ENCODE measurements at regions not wholly inside any gene's neighbourhood (a gene's known extent, or its start where the extent isn't known, plus 50 kb on each side); places are given as distances from the start of the nearest gene placed in this dataset.
"Not testable (repeated sequence)": the region's sequence is repeated elsewhere in the genome, so short reads cannot be mapped to it uniquely, and the experiment has no call there.

DNA sequence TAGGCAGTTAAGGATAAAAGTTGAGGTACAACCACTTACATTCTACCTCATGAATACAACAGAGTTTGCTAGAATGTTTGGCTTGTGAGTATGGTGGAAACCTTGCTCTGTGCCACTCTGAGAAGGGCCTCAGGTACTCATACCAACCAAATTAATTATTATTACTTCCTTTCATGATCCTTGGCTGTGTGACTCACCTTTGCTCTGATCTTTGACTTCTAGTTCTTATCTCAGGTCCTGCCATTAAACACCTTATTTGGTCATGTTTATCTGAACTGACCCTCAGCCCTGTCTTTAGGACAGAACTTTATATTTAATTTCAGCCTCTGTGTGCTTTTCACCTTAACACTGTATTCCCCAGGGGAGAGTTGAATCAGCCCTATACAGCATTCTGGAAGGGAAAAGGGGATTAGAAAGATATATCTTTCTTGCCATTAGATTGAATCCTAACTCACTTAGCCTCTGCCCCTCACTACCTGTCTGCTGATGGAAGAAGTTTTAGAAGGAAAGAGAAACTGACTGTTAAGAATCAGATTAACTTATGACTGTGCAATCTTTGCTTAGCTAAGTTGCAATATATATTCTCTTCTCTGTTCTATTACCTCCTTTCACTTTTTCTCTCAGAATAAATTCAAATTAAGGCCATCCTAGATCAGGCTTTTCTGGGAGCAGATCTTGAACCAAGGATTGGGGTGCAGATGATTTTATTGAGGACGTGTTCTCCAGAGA, 260.4 kb upstream of the DPYD start:
- DNase-seq: no peak

DNA sequence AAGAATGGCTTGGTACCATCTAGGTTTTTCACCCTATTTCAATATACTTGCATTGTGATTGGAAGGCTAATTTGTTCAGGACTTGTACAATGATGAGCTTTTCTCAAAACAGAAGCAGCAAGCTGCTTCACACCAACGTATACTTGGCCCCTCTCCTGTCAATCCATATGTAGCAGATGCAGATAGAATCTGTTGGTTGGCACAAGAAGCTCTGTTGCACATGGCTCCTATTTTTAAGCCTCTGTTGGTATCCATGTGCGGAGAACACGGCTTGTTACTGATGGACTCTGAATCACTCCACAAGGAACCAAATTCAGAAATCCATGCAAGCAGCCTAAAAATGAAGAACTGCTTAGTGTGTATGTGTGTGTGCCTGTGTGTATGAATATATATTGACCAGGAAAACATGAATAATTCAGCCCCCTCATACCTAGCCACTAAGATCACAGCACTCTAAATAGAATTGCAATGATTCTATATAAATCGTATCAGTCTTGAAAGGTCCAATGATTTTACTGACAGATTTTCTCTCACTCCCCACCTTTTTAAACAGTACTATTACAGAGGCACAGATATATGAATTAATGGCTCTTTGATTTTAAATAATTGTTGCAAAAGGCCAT, 258.4 kb upstream of the DPYD start:
- no peak for DNase-seq

DNA sequence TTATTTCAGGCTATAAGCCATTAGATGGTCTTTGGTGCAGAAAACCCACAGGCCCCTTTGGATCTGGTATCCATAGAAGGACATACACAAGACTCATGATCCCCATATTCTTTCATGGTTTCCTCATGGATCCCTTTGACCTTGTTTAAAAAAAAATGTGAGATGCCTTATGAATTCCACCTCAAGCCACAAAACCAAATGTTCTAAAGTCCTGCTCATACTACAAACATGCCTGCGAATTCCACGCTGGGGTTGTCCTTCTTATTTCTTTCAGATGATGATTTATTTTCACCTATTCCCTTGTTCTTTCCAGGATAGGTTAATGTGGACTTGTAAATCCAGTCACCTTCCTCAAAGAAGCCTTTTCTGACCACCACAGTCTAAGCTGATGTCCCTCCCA, 256.9 kb upstream of the DPYD start:
- no peak for DNase-seq

GRCh38 chr1:98176936-98177335, 256.1 kb upstream of the DPYD start:
- no peak for DNase-seq

GRCh38 chr1:98176414-98176813, 255.6 kb upstream of the DPYD start:
- DNase-seq: no peak

DNA sequence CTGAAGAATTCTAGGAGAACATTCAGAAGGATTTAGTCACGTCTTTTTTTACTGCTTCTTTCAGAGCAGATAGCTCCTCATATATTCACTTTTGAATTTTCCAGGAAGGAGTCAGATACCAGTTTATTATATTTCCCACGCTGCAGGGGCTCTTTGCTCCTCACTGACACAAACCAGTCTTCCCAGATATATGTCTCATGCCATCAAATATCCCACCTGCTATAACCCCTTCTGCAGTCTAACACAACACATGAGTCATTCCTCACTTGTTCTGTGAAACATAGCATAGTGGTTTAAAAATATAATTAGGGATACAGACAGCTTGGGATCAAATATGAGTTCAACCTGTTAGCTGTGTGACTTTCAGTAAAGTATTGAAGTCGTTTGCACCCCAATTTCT, 251.7 kb upstream of the DPYD start:
- no peak for DNase-seq

GRCh38 chr1:98172022-98172421, 251.2 kb upstream of the DPYD start:
- no peak for DNase-seq

DNA sequence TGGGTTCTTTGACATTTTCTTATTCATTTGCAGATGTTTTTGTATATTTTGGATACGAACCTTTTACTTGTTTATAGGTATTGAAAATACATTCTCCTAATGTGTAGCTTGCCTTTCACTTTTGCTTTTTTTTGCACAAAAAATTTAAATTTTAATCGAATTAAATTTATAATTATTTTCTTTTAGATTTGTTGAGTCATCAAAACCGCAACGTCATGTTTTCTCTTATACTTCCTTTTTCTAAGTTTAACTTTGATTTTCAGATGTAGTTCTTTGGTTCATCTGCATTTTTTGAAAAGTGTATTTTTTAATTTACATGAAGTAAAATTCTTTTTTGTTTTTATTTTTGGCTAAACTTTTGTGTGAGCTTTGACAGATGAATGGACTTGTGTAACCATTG, 243.7 kb upstream of the DPYD start:
- DNase-seq: no peak

- DNase-seq: no peak
These were observed 236.9 kb upstream of the DPYD start for GRCh38 chr1:98157524-98158313.

DNA sequence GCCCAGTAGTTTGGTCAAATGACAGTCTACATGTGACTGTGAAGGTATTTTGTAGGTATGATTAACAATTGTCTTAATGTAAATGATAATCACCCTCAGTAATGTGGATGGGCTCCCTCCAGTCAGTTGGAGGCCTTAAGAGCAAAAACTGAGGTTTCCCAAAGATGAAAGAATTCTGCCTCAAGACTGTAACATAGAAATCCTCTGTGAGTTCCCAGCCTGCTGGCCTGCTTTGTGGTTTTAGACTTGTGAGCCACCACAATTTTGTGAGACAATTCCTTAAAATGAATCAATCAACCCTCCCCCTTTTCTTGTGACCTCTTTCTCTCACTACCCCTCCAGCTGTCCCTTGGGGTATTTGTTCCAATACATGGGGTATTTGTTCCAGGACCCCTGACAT, 226.4 kb upstream of the DPYD start:
- no peak for DNase-seq

DNA sequence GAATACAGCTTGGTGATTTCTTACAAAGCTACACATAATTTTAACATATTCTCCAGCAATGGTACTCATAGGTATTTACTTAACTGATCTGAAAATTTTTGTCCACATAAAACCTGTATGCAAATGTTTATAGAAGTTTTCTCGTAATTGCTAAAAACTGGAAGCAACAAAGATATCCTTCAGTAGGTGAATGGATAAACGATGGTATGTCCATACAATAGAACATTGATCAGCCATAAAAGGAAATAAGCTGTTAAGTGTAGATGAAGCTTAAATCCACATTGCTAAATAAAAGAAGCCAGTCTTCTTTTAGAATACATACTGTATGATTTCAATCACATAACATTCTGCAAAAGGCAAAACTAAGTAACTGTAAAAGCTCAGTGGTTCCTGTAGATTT, 224.8 kb upstream of the DPYD start:
- no peak for DNase-seq

- DNase-seq: no peak
These were observed 222.6 kb upstream of the DPYD start for GRCh38 chr1:98143403-98143802.

GRCh38 chr1:98133131-98133530, 212.3 kb upstream of the DPYD start:
- DNase-seq: no peak

GRCh38 chr1:98130408-98130807, 209.6 kb upstream of the DPYD start:
- DNase-seq: no peak

DNA sequence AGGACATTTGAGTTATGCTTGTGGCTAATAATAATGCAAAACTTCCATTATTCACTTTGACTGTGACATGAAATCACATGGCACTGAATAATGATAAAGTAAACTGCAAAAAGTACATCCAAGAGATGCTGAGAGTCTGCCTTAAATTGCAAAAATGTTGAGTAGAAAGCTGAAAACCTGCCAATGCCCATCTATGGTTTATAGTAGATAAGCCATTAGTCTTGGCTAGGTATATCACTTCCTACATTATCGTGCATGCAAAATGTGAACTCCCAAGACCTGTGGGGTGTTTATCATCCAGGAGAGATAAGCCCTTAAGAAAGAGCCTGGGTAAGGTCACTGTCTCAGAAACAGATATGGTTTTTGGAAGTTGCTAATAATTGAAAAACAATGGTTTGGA, 208.7 kb upstream of the DPYD start:
- no peak for DNase-seq

DNA sequence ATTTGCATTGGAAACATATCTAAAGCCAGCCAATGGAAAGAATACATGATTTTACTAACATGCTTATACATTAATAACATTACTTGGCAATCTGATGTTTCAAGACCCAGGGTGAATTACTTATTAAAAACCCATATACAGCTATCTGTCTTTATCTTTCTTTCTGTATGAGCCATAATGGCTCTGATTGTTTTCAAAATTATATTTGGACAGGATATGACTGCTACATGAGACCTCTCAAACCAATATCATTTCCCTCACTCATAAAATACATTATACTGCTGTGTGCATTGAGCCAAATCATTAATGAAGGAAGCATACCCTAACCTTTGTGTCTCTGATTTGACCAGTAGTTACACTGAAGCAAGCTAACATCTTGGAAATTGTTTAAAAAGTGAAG, 205.9 kb upstream of the DPYD start:
- no peak for DNase-seq

DNA sequence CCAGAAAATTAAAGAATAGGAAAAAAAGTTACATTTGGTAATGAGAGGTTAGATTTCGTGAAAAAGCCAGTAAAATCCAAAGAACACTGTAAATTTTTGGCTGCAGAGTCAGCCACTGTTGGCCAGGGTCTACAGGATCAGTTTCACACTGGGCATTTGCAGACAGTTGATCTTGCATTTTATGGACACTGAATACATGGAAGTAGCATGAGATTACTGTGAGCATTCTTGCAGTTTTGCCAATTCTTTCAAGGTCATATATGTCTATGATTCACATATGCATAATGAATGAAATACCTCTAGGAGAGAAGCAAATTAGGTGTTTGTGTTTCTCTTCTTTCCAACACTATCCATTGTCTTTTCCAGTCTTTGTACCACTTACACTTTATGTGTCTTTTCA, 200.8 kb upstream of the DPYD start:
- DNase-seq: no peak

DNA sequence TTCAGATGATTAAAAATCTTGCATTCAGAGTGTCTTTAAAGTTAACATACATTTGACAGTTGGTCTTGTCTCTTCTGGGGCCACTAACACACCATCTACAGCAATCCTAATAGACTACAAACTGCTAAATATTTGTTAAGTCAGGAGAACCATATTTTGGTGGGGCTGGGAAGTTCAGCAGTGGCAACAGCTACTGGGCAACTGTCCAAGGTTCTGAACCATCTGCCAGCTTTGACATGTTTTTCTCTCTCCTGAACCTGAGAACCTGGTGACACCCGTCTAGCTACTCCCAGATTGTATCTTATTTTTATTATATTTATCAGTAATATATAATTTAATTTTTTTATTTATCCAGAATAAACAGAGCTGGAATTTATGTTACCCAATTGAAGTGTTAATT, 199.0 kb upstream of the DPYD start:
- DNase-seq: no peak

GRCh38 chr1:98113811-98114210, 193.0 kb upstream of the DPYD start:
- DNase-seq: no peak

DNA sequence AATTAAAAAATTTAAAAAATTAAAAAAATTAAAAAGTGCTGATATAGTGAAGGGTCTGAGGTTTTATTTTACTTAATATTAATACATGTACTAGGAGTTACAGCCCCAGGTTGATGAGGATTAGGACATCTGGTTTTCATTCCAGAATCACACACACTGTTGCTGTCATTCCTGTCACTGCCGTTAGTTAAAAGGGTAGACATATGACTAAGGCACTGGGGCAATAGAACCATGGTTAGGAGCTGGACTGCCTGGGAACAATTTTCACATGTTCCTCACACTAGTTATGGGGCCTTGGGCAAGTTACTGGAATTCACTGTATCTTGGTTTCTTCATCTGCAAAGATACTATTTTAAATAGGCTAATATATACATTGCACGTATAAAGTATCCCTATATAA, 191.8 kb upstream of the DPYD start:
- no peak for DNase-seq

- DNase-seq: no peak
These were observed 189.8 kb upstream of the DPYD start for GRCh38 chr1:98110674-98111073.

DNA sequence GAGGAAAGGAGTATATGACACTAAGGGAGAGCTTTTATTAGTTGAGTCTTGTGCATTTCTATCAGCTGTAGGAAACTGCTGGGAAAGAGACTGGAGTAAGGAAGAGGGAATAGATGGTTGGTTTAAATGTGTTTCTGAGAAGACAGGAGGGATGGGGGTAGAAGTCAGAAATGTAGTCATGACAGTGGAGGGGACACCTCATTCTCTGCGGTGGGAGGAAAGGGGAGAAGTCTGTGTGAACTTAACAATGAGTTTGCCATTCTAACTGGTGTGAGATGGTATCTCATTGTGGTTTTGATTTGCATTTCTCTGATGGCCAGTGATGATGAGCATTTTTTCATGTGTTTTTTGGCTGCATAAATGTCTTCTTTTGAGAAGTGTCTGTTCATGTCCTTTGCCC, 187.5 kb upstream of the DPYD start:
- DNase-seq: not testable (repeated sequence)

GRCh38 chr1:98107256-98107655, 186.4 kb upstream of the DPYD start:
- DNase-seq: no peak

DNA sequence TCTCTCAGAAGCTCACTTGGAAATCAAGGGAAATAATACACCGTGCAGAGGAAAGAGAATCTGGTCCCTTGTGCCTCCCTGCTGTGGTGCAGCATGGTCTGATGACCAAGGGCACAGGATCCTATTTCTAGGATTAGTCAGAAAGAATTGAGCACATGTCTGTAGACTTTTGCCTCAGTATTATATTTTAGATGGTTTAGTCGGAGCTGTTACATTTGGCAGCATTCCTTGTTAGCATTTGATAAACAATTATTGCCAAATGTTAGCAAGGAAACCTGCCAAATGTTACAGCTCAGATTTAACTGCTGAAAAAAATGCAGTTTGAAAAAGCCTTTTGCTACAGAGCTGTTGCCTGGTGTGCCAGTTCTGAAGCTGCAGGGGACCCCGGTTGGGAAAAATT, 183.5 kb upstream of the DPYD start:
- no peak for DNase-seq
